ENCODE measurements at regions not wholly inside any gene's neighbourhood (a gene's known extent, or its start where the extent isn't known, plus 50 kb on each side); places are given as distances from the start of the nearest gene placed in this dataset.

GRCh38 chr16:54431997-54432896 is 145.7 kb upstream of the IRX3 start:
- no peak overlapping the region for H3K27ac Mint-ChIP-seq
- no peak for DNase-seq (ENCODE audit: low spot score in 2 of 2)
- H3K4me1 Mint-ChIP-seq, result no peaks in the 10 kb centered on the region
- no peak overlapping the region for H3K4me3 Mint-ChIP-seq
- peaks cover 5% of the 10 kb centered on the region for H3K27me3 Mint-ChIP-seq
- no peak for ATAC-seq (ENCODE audit: low read depth)
- peaks cover 7% of the 10 kb centered on the region for H3K9me3 Mint-ChIP-seq
- no peaks in the 10 kb centered on the region for H3K36me3 Mint-ChIP-seq

- Mint-ChIP-seq H3K27me3 (peaks cover 7% of the 10 kb centered on the region), H3K4me3 (no peak overlapping the region), H3K9me3 (peaks cover 7% of the 10 kb centered on the region), H3K27ac (no peak overlapping the region), H3K36me3 (no peaks in the 10 kb centered on the region), H3K4me1 (no peaks in the 10 kb centered on the region)
- ATAC-seq (ENCODE audit: low read depth) (no peak), DNase-seq (ENCODE audit: low spot score in 2 of 2) (no peak)
Observed at GRCh38 chr16:54431041-54431996, 144.7 kb upstream of the IRX3 start.

GRCh38 chr16:54430491-54431030 is 144.0 kb upstream of the IRX3 start:
- Mint-ChIP-seq H3K9me3 (peaks cover 7% of the 10 kb centered on the region), H3K4me3 (no peak overlapping the region), H3K36me3 (no peaks in the 10 kb centered on the region), H3K27me3 (peaks cover 7% of the 10 kb centered on the region), H3K4me1 (no peaks in the 10 kb centered on the region), H3K27ac (no peak overlapping the region)
- ATAC-seq (ENCODE audit: low read depth) (no peak), DNase-seq (ENCODE audit: low spot score in 2 of 2) (no peak)

GRCh38 chr16:54429029-54429428 is 142.4 kb upstream of the IRX3 start:
- Mint-ChIP-seq H3K27me3 (peaks cover 7% of the 10 kb centered on the region), H3K4me1 (no peaks in the 10 kb centered on the region), H3K36me3 (no peaks in the 10 kb centered on the region), H3K27ac (no peak overlapping the region), H3K9me3 (peaks cover 7% of the 10 kb centered on the region), H3K4me3 (no peak overlapping the region)
- ATAC-seq (ENCODE audit: low read depth), result no peak
- no peak for DNase-seq (ENCODE audit: low spot score in 2 of 2)

- Mint-ChIP-seq H3K27ac (no peak overlapping the region), H3K4me3 (no peak overlapping the region), H3K36me3 (no peaks in the 10 kb centered on the region), H3K9me3 (peaks cover 7% of the 10 kb centered on the region), H3K27me3 (peaks cover 7% of the 10 kb centered on the region), H3K4me1 (no peaks in the 10 kb centered on the region)
- DNase-seq (ENCODE audit: low spot score in 2 of 2) (no peak), ATAC-seq (ENCODE audit: low read depth) (no peak)
Observed at GRCh38 chr16:54426553-54426849, 139.9 kb upstream of the IRX3 start.

- Mint-ChIP-seq H3K27me3 (peaks cover 7% of the 10 kb centered on the region), H3K9me3 (peaks cover 7% of the 10 kb centered on the region), H3K27ac (no peak overlapping the region), H3K4me1 (no peaks in the 10 kb centered on the region), H3K36me3 (no peaks in the 10 kb centered on the region), H3K4me3 (no peak overlapping the region)
- DNase-seq (ENCODE audit: low spot score in 2 of 2), result no peak
- no peak for ATAC-seq (ENCODE audit: low read depth)
Observed at GRCh38 chr16:54425681-54426552, 139.3 kb upstream of the IRX3 start.

- peaks cover 5% of the 10 kb centered on the region for H3K27me3 Mint-ChIP-seq
- H3K4me3 Mint-ChIP-seq, result no peak overlapping the region
- H3K27ac Mint-ChIP-seq, result no peak overlapping the region
- no peak for DNase-seq (ENCODE audit: low spot score in 2 of 2)
- no peaks in the 10 kb centered on the region for H3K36me3 Mint-ChIP-seq
- peaks cover 5% of the 10 kb centered on the region for H3K9me3 Mint-ChIP-seq
- H3K4me1 Mint-ChIP-seq, result no peaks in the 10 kb centered on the region
- ATAC-seq (ENCODE audit: low read depth), result no peak
Observed at GRCh38 chr16:54425068-54425467, 138.5 kb upstream of the IRX3 start.

GRCh38 chr16:54424043-54424451 is 137.5 kb upstream of the IRX3 start:
- Mint-ChIP-seq H3K27ac (no peak overlapping the region), H3K4me1 (no peaks in the 10 kb centered on the region), H3K27me3 (peaks cover 3% of the 10 kb centered on the region), H3K4me3 (no peak overlapping the region), H3K36me3 (no peaks in the 10 kb centered on the region), H3K9me3 (peaks cover 5% of the 10 kb centered on the region)
- ATAC-seq (ENCODE audit: low read depth) (no peak), DNase-seq (ENCODE audit: low spot score in 2 of 2) (no peak)

- H3K27me3 Mint-ChIP-seq, result peaks cover 1% of the 10 kb centered on the region
- H3K9me3 Mint-ChIP-seq, result peaks cover 3% of the 10 kb centered on the region
- no peak overlapping the region for H3K27ac Mint-ChIP-seq
- H3K4me1 Mint-ChIP-seq, result no peaks in the 10 kb centered on the region
- DNase-seq (ENCODE audit: low spot score in 2 of 2) (no peak), ATAC-seq (ENCODE audit: low read depth) (no peak)
- no peak overlapping the region for H3K4me3 Mint-ChIP-seq
- no peaks in the 10 kb centered on the region for H3K36me3 Mint-ChIP-seq
Observed at GRCh38 chr16:54422569-54422978, 136.0 kb upstream of the IRX3 start.

- DNase-seq (ENCODE audit: low spot score in 2 of 2) (no peak), ATAC-seq (ENCODE audit: low read depth) (no peak)
- Mint-ChIP-seq H3K4me1 (no peaks in the 10 kb centered on the region), H3K9me3 (peaks cover 3% of the 10 kb centered on the region), H3K4me3 (no peak overlapping the region), H3K27me3 (peaks cover 1% of the 10 kb centered on the region), H3K27ac (no peak overlapping the region), H3K36me3 (no peaks in the 10 kb centered on the region)
Observed at GRCh38 chr16:54422159-54422558, 135.6 kb upstream of the IRX3 start.

GRCh38 chr16:54421220-54421619 is 134.6 kb upstream of the IRX3 start:
- no peak for DNase-seq (ENCODE audit: low spot score in 2 of 2)
- ATAC-seq (ENCODE audit: low read depth), result no peak
- no peak overlapping the region for H3K27ac Mint-ChIP-seq
- no peaks in the 10 kb centered on the region for H3K4me1 Mint-ChIP-seq
- no peak overlapping the region for H3K4me3 Mint-ChIP-seq
- no peaks in the 10 kb centered on the region for H3K27me3 Mint-ChIP-seq
- H3K9me3 Mint-ChIP-seq, result peaks cover 3% of the 10 kb centered on the region
- H3K36me3 Mint-ChIP-seq, result no peaks in the 10 kb centered on the region

- Mint-ChIP-seq H3K27ac (no peak overlapping the region), H3K4me3 (no peak overlapping the region), H3K9me3 (peaks cover 4% of the 10 kb centered on the region), H3K27me3 (no peaks in the 10 kb centered on the region), H3K36me3 (no peaks in the 10 kb centered on the region), H3K4me1 (no peaks in the 10 kb centered on the region)
- DNase-seq (ENCODE audit: low spot score in 2 of 2) (no peak), ATAC-seq (ENCODE audit: low read depth) (no peak)
Observed at GRCh38 chr16:54418903-54419302, 132.3 kb upstream of the IRX3 start.

GRCh38 chr16:54417384-54417783 is 130.8 kb upstream of the IRX3 start:
- no peaks in the 10 kb centered on the region for H3K4me1 Mint-ChIP-seq
- DNase-seq (ENCODE audit: low spot score in 2 of 2) (no peak), ATAC-seq (ENCODE audit: low read depth) (no peak)
- H3K27ac Mint-ChIP-seq, result no peak overlapping the region
- H3K36me3 Mint-ChIP-seq, result no peaks in the 10 kb centered on the region
- no peak overlapping the region for H3K4me3 Mint-ChIP-seq
- no peaks in the 10 kb centered on the region for H3K27me3 Mint-ChIP-seq
- peaks cover 4% of the 10 kb centered on the region for H3K9me3 Mint-ChIP-seq
